T-helper 17 cell (primary cell): ENCODE measurements at regions not wholly inside any gene's neighbourhood (a gene's known extent, or its start where the extent isn't known, plus 50 kb on each side); places are given as distances from the start of the nearest gene placed in this dataset.
"Not testable (repeated sequence)": the region's sequence is repeated elsewhere in the genome, so short reads cannot be mapped to it uniquely, and the experiment has no call there.

Experiments used
- ATAC-seq: fragments of 150-1000 bp; cut with Tn5 transposase; 2 replicates; pipeline ENCODE4 v1.10.0; 2021; ENCODE audit warnings: mild to moderate bottlenecking, moderate library complexity
- DNase-seq, 3 donors: peaks; one replicate each; pipeline versions ENCODE4 v3.0.0 to v3.0.0-alpha.2; 2020 to 2021
- H3K9me3 ChIP-seq: one replicate; pipeline ENCODE4 v1.7.0; 2013; ENCODE audit warnings: low read length, mild to moderate bottlenecking; ENCODE audit not compliant: control insufficient read depth, poor library complexity, severe bottlenecking
- H3K27ac Mint-ChIP-seq: one replicate; pipeline ENCODE4 v1.8.0; 2022; ENCODE audit warnings: mild to moderate bottlenecking, moderate library complexity, mixed read lengths
- H3K27me3 Mint-ChIP-seq: one replicate; pipeline ENCODE4 v1.8.0; 2022; ENCODE audit warnings: mixed read lengths
- H3K36me3 Mint-ChIP-seq: one replicate; pipeline ENCODE4 v1.8.0; 2022; ENCODE audit warnings: low read depth, mixed read lengths
- H3K4me1 Mint-ChIP-seq: one replicate; pipeline ENCODE4 v1.8.0; 2022; ENCODE audit warnings: mild to moderate bottlenecking, mixed read lengths
- H3K4me3 Mint-ChIP-seq: one replicate; pipeline ENCODE4 v1.8.0; 2022; ENCODE audit warnings: mild to moderate bottlenecking, moderate library complexity, mixed read lengths

GRCh38 chr18:73040247-73040646 is 172.5 kb upstream of the NETO1 start:
- Mint-ChIP-seq H3K36me3 (no peaks in the 10 kb centered on the region), H3K4me1 (no peaks in the 10 kb centered on the region), H3K27me3 (no peaks in the 10 kb centered on the region), H3K27ac (no peak overlapping the region), H3K4me3 (no peak overlapping the region)
- no peaks in the 10 kb centered on the region for H3K9me3 ChIP-seq
- no peak for ATAC-seq
- DNase-seq = no peak

DNA sequence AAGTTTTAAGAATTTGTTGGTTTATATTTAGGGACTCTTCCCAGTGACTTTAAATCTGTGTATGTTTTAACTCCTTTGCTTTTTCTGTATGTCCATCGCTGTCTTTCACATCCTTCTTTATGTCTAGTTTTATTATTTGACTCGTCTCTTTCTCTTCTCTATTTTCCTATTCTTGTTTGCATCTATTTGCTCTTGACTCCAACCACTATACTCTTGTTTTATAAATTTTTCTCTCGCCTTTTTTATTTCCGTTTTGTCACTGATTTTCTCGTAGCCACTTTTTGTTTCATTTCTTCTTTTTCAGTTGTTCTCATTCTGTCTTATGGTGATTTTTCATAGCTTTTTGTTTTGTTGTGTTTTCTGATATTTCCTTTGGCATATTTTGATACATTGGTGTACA is 170.5 kb upstream of the NETO1 start:
- Mint-ChIP-seq H3K36me3 (no peaks in the 10 kb centered on the region), H3K27ac (no peak overlapping the region), H3K27me3 (no peaks in the 10 kb centered on the region), H3K4me3 (no peak overlapping the region), H3K4me1 (no peaks in the 10 kb centered on the region)
- H3K9me3 ChIP-seq = no peaks in the 10 kb centered on the region
- ATAC-seq = no peak
- no peak for DNase-seq

DNA sequence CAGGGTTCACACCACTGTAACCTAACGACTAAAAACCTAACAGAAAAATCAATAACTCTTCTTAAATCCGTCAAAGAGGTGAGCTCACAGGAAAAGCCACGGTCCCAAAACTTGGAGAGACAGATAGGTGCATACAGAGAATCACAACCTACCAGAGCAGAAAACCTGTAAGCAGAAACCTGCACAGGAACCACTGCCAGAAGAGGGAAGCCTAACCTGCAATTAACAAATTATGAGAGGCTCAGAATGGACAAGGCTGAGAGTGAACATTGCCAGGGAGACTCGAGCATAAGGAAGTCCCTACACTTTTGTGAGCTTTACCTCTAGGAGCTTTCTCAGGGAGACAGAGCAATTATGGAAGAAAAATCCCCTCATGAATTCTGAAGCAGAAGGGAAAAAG is 156.2 kb upstream of the NETO1 start:
- Mint-ChIP-seq H3K4me1 (no peaks in the 10 kb centered on the region), H3K36me3 (no peaks in the 10 kb centered on the region), H3K27ac (no peak overlapping the region), H3K27me3 (no peaks in the 10 kb centered on the region), H3K4me3 (no peak overlapping the region)
- no peaks in the 10 kb centered on the region for H3K9me3 ChIP-seq
- ATAC-seq (no peak), DNase-seq (no peak)

DNA sequence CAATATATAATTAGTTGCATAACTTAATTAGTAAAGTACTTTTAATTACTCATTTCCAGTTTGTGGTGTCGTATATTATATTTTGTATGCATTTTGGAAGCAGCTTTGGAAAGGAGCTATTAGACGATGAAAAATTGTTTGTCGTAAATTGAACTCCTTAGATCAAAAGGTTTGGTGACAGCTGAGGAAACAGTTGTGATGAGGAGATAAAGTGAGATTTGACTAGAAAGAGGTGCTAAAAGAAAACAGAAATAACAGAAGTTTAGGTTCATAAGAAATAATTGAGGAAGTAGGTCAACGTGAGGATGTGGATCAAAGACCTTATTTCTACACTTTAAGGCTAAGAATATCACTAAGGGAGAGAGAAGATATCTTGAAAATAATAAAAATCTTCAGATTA is 141.9 kb upstream of the NETO1 start:
- Mint-ChIP-seq H3K27ac (no peak overlapping the region), H3K27me3 (no peaks in the 10 kb centered on the region), H3K36me3 (no peaks in the 10 kb centered on the region), H3K4me1 (no peaks in the 10 kb centered on the region), H3K4me3 (no peak overlapping the region)
- ATAC-seq (no peak), DNase-seq (no peak)
- H3K9me3 ChIP-seq = no peaks in the 10 kb centered on the region

DNA sequence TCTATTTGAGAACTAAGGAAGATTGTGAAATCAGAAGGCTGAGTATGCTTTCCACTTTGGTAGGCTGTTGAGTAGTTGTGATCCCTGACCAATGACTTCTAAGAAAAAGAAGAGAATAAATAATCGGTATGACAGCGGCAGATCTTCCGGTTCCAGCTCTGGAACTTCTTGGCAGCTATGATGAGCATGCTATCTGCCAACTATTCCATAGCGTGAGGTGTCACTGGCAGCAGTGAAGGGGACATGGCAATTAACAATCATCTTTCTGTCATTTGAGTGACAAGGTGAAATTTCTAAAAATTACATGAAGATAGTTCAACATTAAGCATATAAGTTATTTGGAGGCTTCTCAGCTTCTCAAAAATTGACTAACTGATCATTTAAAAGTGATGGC is 140.1 kb upstream of the NETO1 start:
- ATAC-seq = no peak
- no peak overlapping the region for H3K27ac Mint-ChIP-seq
- no peaks in the 10 kb centered on the region for H3K27me3 Mint-ChIP-seq
- no peak for DNase-seq
- H3K36me3 Mint-ChIP-seq = no peaks in the 10 kb centered on the region
- H3K4me1 Mint-ChIP-seq = no peaks in the 10 kb centered on the region
- H3K4me3 Mint-ChIP-seq = no peak overlapping the region
- H3K9me3 ChIP-seq = no peaks in the 10 kb centered on the region

DNA sequence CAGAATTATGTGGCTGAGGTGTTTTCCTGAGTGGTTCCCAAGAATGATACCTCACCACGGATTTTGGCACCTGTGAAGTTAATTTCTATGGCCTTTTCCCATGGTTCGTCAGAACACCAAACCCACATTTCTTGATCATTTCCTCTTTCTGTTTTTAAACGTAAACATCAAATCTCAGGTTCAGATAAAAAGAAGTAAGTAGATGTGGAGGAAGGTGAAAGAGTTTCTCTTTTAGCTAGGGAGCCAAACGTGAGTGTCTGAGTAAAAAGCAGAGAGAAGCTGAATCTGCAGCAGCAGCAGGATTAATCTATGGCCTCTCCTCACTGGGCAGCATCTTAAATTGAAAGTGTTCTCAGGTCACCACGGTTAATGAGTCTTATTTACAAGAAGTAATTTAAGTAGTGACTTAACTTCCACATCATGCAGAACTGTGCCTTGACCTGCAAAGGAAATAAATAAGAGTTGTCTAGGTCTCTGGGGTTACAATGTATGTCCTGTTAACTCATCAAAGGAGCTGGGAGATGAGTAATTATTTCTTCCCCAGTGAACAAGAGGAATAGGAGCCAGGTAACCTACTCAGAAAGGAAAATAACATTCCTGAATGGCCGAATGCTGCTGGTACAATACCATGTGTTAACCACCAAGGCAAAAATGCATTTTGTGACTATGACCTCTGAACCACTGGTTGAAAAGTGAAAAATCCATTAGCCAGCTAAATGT is 139.6 kb upstream of the NETO1 start:
- no peak for ATAC-seq
- Mint-ChIP-seq H3K4me3 (no peak overlapping the region), H3K27me3 (no peaks in the 10 kb centered on the region)

GRCh38 chr18:73006331-73006730 is 138.5 kb upstream of the NETO1 start:
- no peaks in the 10 kb centered on the region for H3K4me1 Mint-ChIP-seq

More for the DNA sequence above, 139.6 kb upstream of the NETO1 start:
- Mint-ChIP-seq H3K27ac (no peak overlapping the region), H3K4me1 (no peaks in the 10 kb centered on the region), H3K36me3 (no peaks in the 10 kb centered on the region)
- DNase-seq = no peak
- H3K9me3 ChIP-seq = no peaks in the 10 kb centered on the region

GRCh38 chr18:73004260-73004659 is 136.5 kb upstream of the NETO1 start:
- Mint-ChIP-seq H3K27me3 (no peaks in the 10 kb centered on the region), H3K4me3 (no peak overlapping the region), H3K36me3 (no peaks in the 10 kb centered on the region), H3K27ac (no peak overlapping the region), H3K4me1 (no peaks in the 10 kb centered on the region)
- no peak for ATAC-seq
- H3K9me3 ChIP-seq = no peaks in the 10 kb centered on the region
- DNase-seq = no peak

More at GRCh38 chr18:73006331-73006730, 138.5 kb upstream of the NETO1 start:
- Mint-ChIP-seq H3K27ac (no peak overlapping the region), H3K4me3 (no peak overlapping the region), H3K36me3 (no peaks in the 10 kb centered on the region), H3K27me3 (no peaks in the 10 kb centered on the region)
- H3K9me3 ChIP-seq = no peaks in the 10 kb centered on the region
- no peak for DNase-seq
- ATAC-seq = no peak

- Mint-ChIP-seq H3K4me1 (no peaks in the 10 kb centered on the region), H3K4me3 (no peak overlapping the region), H3K27ac (no peak overlapping the region), H3K27me3 (no peaks in the 10 kb centered on the region), H3K36me3 (no peaks in the 10 kb centered on the region)
- H3K9me3 ChIP-seq = no peaks in the 10 kb centered on the region
- ATAC-seq (no peak), DNase-seq (no peak)
Measured at GRCh38 chr18:72999971-73000607, 132.3 kb upstream of the NETO1 start.

- no peak for DNase-seq
Measured at GRCh38 chr18:72995558-72995957, 127.8 kb upstream of the NETO1 start.

GRCh38 chr18:72993250-72993649 is 125.5 kb upstream of the NETO1 start:
- no peak for ATAC-seq

More at GRCh38 chr18:72995558-72995957, 127.8 kb upstream of the NETO1 start:
- H3K36me3 Mint-ChIP-seq = no peaks in the 10 kb centered on the region
- H3K27me3 Mint-ChIP-seq = no peaks in the 10 kb centered on the region
- no peaks in the 10 kb centered on the region for H3K4me1 Mint-ChIP-seq
- no peak for ATAC-seq
- H3K27ac Mint-ChIP-seq = no peak overlapping the region
- H3K4me3 Mint-ChIP-seq = no peak overlapping the region
- no peaks in the 10 kb centered on the region for H3K9me3 ChIP-seq

DNA sequence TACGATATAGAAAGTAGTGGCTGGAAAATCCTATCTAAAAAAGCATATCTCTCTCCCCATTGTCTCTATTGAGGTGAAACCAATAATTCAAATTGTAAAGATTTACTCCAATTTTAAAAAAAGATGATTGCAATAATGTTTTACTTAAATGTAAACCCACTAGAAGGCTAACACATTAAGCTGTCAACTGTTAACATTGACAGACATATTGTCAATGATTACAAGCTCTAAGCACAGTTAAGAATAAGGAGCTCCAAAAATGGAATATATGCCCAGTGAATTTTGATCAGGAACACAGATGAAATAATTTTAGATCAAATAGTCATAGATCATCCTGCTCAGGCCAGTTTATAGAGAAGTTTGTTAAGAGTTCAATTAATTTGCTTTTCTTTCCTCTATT is 123.6 kb upstream of the NETO1 start:
- Mint-ChIP-seq H3K36me3 (no peaks in the 10 kb centered on the region), H3K4me3 (no peak overlapping the region), H3K27ac (no peak overlapping the region), H3K27me3 (no peaks in the 10 kb centered on the region), H3K4me1 (no peaks in the 10 kb centered on the region)
- H3K9me3 ChIP-seq = no peaks in the 10 kb centered on the region
- no peak for DNase-seq
- ATAC-seq = no peak

More at GRCh38 chr18:72993250-72993649, 125.5 kb upstream of the NETO1 start:
- no peaks in the 10 kb centered on the region for H3K9me3 ChIP-seq
- Mint-ChIP-seq H3K4me1 (no peaks in the 10 kb centered on the region), H3K4me3 (no peak overlapping the region), H3K27ac (no peak overlapping the region), H3K27me3 (no peaks in the 10 kb centered on the region), H3K36me3 (no peaks in the 10 kb centered on the region)
- no peak for DNase-seq

- not testable (repeated sequence) for ATAC-seq, DNase-seq, H3K9me3 ChIP-seq, H3K4me1 Mint-ChIP-seq, H3K27ac Mint-ChIP-seq, H3K27me3 Mint-ChIP-seq, H3K36me3 Mint-ChIP-seq, H3K4me3 Mint-ChIP-seq
Measured at GRCh38 chr18:72987570-72987969, 119.8 kb upstream of the NETO1 start.

- no peaks in the 10 kb centered on the region for H3K9me3 ChIP-seq
- Mint-ChIP-seq H3K36me3 (no peaks in the 10 kb centered on the region), H3K27ac (no peak overlapping the region), H3K4me1 (no peaks in the 10 kb centered on the region), H3K4me3 (no peak overlapping the region), H3K27me3 (no peaks in the 10 kb centered on the region)
- ATAC-seq (no peak), DNase-seq (no peak)
Measured at GRCh38 chr18:72986103-72986502, 118.3 kb upstream of the NETO1 start.
